ENCODE measurements at regions not wholly inside any gene's neighbourhood (a gene's known extent, or its start where the extent isn't known, plus 50 kb on each side); places are given as distances from the start of the nearest gene placed in this dataset.

- no peak overlapping the region for H3K4me3 ChIP-seq (ENCODE audit: low read depth, low read length)
- H3K36me3 Mint-ChIP-seq, result no peaks in the 10 kb centered on the region
- no peak overlapping the region for H3K27ac Mint-ChIP-seq
- no peaks in the 10 kb centered on the region for H3K27me3 ChIP-seq (ENCODE audit: control insufficient read depth, insufficient read depth, low read length)
- H3K36me3 ChIP-seq (ENCODE audit: control insufficient read depth, insufficient read depth, low read length), result no peaks in the 10 kb centered on the region
- ATAC-seq (ENCODE audit: low read depth in 2 of 2), result no peak
- no peaks in the 10 kb centered on the region for H3K9me3 ChIP-seq (ENCODE audit: control insufficient read depth in 2 of 2, low read length in 2 of 2)
- H3K27me3 Mint-ChIP-seq, result peaks cover 7% of the 10 kb centered on the region
- no peak for DNase-seq
- no peaks in the 10 kb centered on the region for H3K4me1 ChIP-seq (ENCODE audit: control insufficient read depth, insufficient read depth, low read length, poor library complexity, severe bottlenecking)
- H3K27ac ChIP-seq (ENCODE audit: insufficient read depth, low read length, poor library complexity, severe bottlenecking), result no peak overlapping the region
- no peaks in the 10 kb centered on the region for H3K4me1 Mint-ChIP-seq
- H3K9me3 Mint-ChIP-seq, result peaks cover 0 to 4% (median 0%) of the 10 kb centered on the region in 7 donors
- peak overlapping the region in 1 of 4 donors; percentile 39 for H3K4me3 Mint-ChIP-seq
Observed at GRCh38 chr2:88269836-88270235, 99.7 kb downstream of the THNSL2 start.

- no peaks in the 10 kb centered on the region for H3K36me3 Mint-ChIP-seq
- peak in 1 of 3 donors; percentile 16 for DNase-seq
- H3K9me3 Mint-ChIP-seq, result peaks cover 0 to 4% (median 0%) of the 10 kb centered on the region in 7 donors
- Histone ChIP-seq H3K4me1 (ENCODE audit: control insufficient read depth, insufficient read depth, low read length, poor library complexity, severe bottlenecking) (no peaks in the 10 kb centered on the region), H3K27me3 (ENCODE audit: control insufficient read depth, insufficient read depth, low read length) (no peaks in the 10 kb centered on the region), H3K36me3 (ENCODE audit: control insufficient read depth, insufficient read depth, low read length) (no peaks in the 10 kb centered on the region), H3K9me3 (ENCODE audit: control insufficient read depth in 2 of 2, low read length in 2 of 2) (no peaks in the 10 kb centered on the region), H3K27ac (ENCODE audit: insufficient read depth, low read length, poor library complexity, severe bottlenecking) (no peak overlapping the region), H3K4me3 (ENCODE audit: low read depth, low read length) (no peak overlapping the region)
- peak in 1 of 2 donors; percentile 34 for ATAC-seq (ENCODE audit: low read depth in 2 of 2)
- H3K27me3 Mint-ChIP-seq, result peaks cover 22% of the 10 kb centered on the region
- no peaks in the 10 kb centered on the region for H3K4me1 Mint-ChIP-seq
- H3K4me3 Mint-ChIP-seq, result no peak overlapping the region
- peak overlapping the region in 1 of 3 donors; percentile 52 for H3K27ac Mint-ChIP-seq
Observed at GRCh38 chr2:88265352-88266303, 95.5 kb downstream of the THNSL2 start.

GRCh38 chr2:88263861-88264260 is 93.7 kb downstream of the THNSL2 start:
- H3K27me3 ChIP-seq (ENCODE audit: control insufficient read depth, insufficient read depth, low read length), result no peaks in the 10 kb centered on the region
- Mint-ChIP-seq H3K36me3 (no peaks in the 10 kb centered on the region), H3K9me3 (peaks cover 0 to 2% (median 0%) of the 10 kb centered on the region in 7 donors), H3K4me3 (no peak overlapping the region), H3K27ac (peak overlapping the region in 1 of 3 donors; percentile 61), H3K27me3 (peaks cover 22% of the 10 kb centered on the region), H3K4me1 (no peaks in the 10 kb centered on the region)
- no peaks in the 10 kb centered on the region for H3K4me1 ChIP-seq (ENCODE audit: control insufficient read depth, insufficient read depth, low read length, poor library complexity, severe bottlenecking)
- H3K36me3 ChIP-seq (ENCODE audit: control insufficient read depth, insufficient read depth, low read length), result no peaks in the 10 kb centered on the region
- H3K9me3 ChIP-seq (ENCODE audit: control insufficient read depth in 2 of 2, low read length in 2 of 2), result no peaks in the 10 kb centered on the region
- ATAC-seq (ENCODE audit: low read depth in 2 of 2) (no peak), DNase-seq (no peak)
- H3K4me3 ChIP-seq (ENCODE audit: low read depth, low read length), result no peak overlapping the region
- no peak overlapping the region for H3K27ac ChIP-seq (ENCODE audit: insufficient read depth, low read length, poor library complexity, severe bottlenecking)

GRCh38 chr2:88261725-88262124 is 91.6 kb downstream of the THNSL2 start:
- H3K27me3 Mint-ChIP-seq, result peaks cover 15% of the 10 kb centered on the region
- no peak overlapping the region for H3K4me3 ChIP-seq (ENCODE audit: low read depth, low read length)
- no peak overlapping the region for H3K27ac ChIP-seq (ENCODE audit: insufficient read depth, low read length, poor library complexity, severe bottlenecking)
- H3K4me1 Mint-ChIP-seq, result no peaks in the 10 kb centered on the region
- H3K4me3 Mint-ChIP-seq, result no peak overlapping the region
- peaks cover 0 to 4% (median 0%) of the 10 kb centered on the region in 7 donors for H3K9me3 Mint-ChIP-seq
- ATAC-seq (ENCODE audit: low read depth in 2 of 2), result no peak
- DNase-seq, result no peak
- no peaks in the 10 kb centered on the region for H3K9me3 ChIP-seq (ENCODE audit: control insufficient read depth in 2 of 2, low read length in 2 of 2)
- no peak overlapping the region for H3K27ac Mint-ChIP-seq
- H3K36me3 ChIP-seq (ENCODE audit: control insufficient read depth, insufficient read depth, low read length), result no peaks in the 10 kb centered on the region
- no peaks in the 10 kb centered on the region for H3K36me3 Mint-ChIP-seq
- no peaks in the 10 kb centered on the region for H3K4me1 ChIP-seq (ENCODE audit: control insufficient read depth, insufficient read depth, low read length, poor library complexity, severe bottlenecking)
- H3K27me3 ChIP-seq (ENCODE audit: control insufficient read depth, insufficient read depth, low read length), result no peaks in the 10 kb centered on the region

GRCh38 chr2:88258208-88258607 is 88.1 kb downstream of the THNSL2 start:
- ATAC-seq (ENCODE audit: low read depth in 2 of 2), result no peak
- Mint-ChIP-seq H3K4me1 (peaks cover 0 to 5% (median 0%) of the 10 kb centered on the region in 4 donors), H3K27ac (no peak overlapping the region), H3K27me3 (peaks cover 11% of the 10 kb centered on the region), H3K9me3 (peaks cover 0 to 4% (median 0%) of the 10 kb centered on the region in 7 donors), H3K36me3 (no peaks in the 10 kb centered on the region), H3K4me3 (no peak overlapping the region)
- H3K36me3 ChIP-seq (ENCODE audit: control insufficient read depth, insufficient read depth, low read length), result no peaks in the 10 kb centered on the region
- H3K9me3 ChIP-seq (ENCODE audit: control insufficient read depth in 2 of 2, low read length in 2 of 2), result no peaks in the 10 kb centered on the region
- H3K27me3 ChIP-seq (ENCODE audit: control insufficient read depth, insufficient read depth, low read length), result no peaks in the 10 kb centered on the region
- H3K4me3 ChIP-seq (ENCODE audit: low read depth, low read length), result no peak overlapping the region
- DNase-seq, result no peak
- no peaks in the 10 kb centered on the region for H3K4me1 ChIP-seq (ENCODE audit: control insufficient read depth, insufficient read depth, low read length, poor library complexity, severe bottlenecking)
- H3K27ac ChIP-seq (ENCODE audit: insufficient read depth, low read length, poor library complexity, severe bottlenecking), result no peak overlapping the region

- no peak for DNase-seq
- Histone ChIP-seq H3K27ac (ENCODE audit: insufficient read depth, low read length, poor library complexity, severe bottlenecking) (no peak overlapping the region), H3K36me3 (ENCODE audit: control insufficient read depth, insufficient read depth, low read length) (no peaks in the 10 kb centered on the region), H3K4me3 (ENCODE audit: low read depth, low read length) (no peak overlapping the region), H3K27me3 (ENCODE audit: control insufficient read depth, insufficient read depth, low read length) (no peaks in the 10 kb centered on the region), H3K4me1 (ENCODE audit: control insufficient read depth, insufficient read depth, low read length, poor library complexity, severe bottlenecking) (no peaks in the 10 kb centered on the region), H3K9me3 (ENCODE audit: control insufficient read depth in 2 of 2, low read length in 2 of 2) (no peaks in the 10 kb centered on the region)
- Mint-ChIP-seq H3K27ac (no peak overlapping the region), H3K36me3 (no peaks in the 10 kb centered on the region), H3K9me3 (peaks cover 0 to 5% (median 0%) of the 10 kb centered on the region in 7 donors), H3K4me3 (no peak overlapping the region), H3K27me3 (peaks cover 9% of the 10 kb centered on the region), H3K4me1 (peaks cover 0 to 5% (median 0%) of the 10 kb centered on the region in 4 donors)
- no peak for ATAC-seq (ENCODE audit: low read depth in 2 of 2)
Observed at GRCh38 chr2:88254437-88255091, 84.4 kb downstream of the THNSL2 start.

GRCh38 chr2:88253997-88254396 is 83.9 kb downstream of the THNSL2 start:
- no peak overlapping the region for H3K27ac Mint-ChIP-seq
- Histone ChIP-seq H3K9me3 (ENCODE audit: control insufficient read depth in 2 of 2, low read length in 2 of 2) (no peaks in the 10 kb centered on the region), H3K27me3 (ENCODE audit: control insufficient read depth, insufficient read depth, low read length) (peaks cover 2% of the 10 kb centered on the region), H3K4me3 (ENCODE audit: low read depth, low read length) (no peak overlapping the region), H3K27ac (ENCODE audit: insufficient read depth, low read length, poor library complexity, severe bottlenecking) (no peak overlapping the region), H3K36me3 (ENCODE audit: control insufficient read depth, insufficient read depth, low read length) (no peaks in the 10 kb centered on the region), H3K4me1 (ENCODE audit: control insufficient read depth, insufficient read depth, low read length, poor library complexity, severe bottlenecking) (no peaks in the 10 kb centered on the region)
- no peak overlapping the region for H3K4me3 Mint-ChIP-seq
- H3K9me3 Mint-ChIP-seq, result peaks cover 0 to 5% (median 0%) of the 10 kb centered on the region in 7 donors
- H3K36me3 Mint-ChIP-seq, result no peaks in the 10 kb centered on the region
- DNase-seq (no peak), ATAC-seq (ENCODE audit: low read depth in 2 of 2) (no peak)
- H3K27me3 Mint-ChIP-seq, result peaks cover 9% of the 10 kb centered on the region
- H3K4me1 Mint-ChIP-seq, result peaks cover 0 to 5% (median 0%) of the 10 kb centered on the region in 4 donors

All from CD4-positive, CD25-positive, alpha-beta regulatory T cell (primary cell).